Suprapubic skin (tissue), 4 donors: ENCODE measurements at regions not wholly inside any gene's neighbourhood (a gene's known extent, or its start where the extent isn't known, plus 50 kb on each side); places are given as distances from the start of the nearest gene placed in this dataset.

Experiments used
- DNase-seq, 2 donors: peaks; one replicate each; pipeline ENCODE4 v3.0.0-alpha.2; 2019; ENCODE audit warnings: low spot score in 2 of 2
- H3K27ac ChIP-seq: fragments of 200-600 bp; sonication (generic); one replicate; pipeline ENCODE4 v1.5.1; 2019
- H3K27me3 ChIP-seq: fragments of 200-600 bp; sonication (generic); one replicate; pipeline ENCODE4 v1.5.1; 2019
- H3K36me3 ChIP-seq: fragments of 200-600 bp; sonication (generic); one replicate; pipeline ENCODE4 v1.5.1; 2019
- H3K4me1 ChIP-seq: fragments of 200-600 bp; sonication (generic); one replicate; pipeline ENCODE4 v1.5.1; 2019
- H3K4me3 ChIP-seq: fragments of 200-600 bp; sonication (generic); one replicate; pipeline ENCODE4 v1.5.1; 2019; ENCODE audit warnings: mild to moderate bottlenecking
- H3K9me3 ChIP-seq: fragments of 200-600 bp; sonication (generic); one replicate; pipeline ENCODE4 v1.5.1; 2019
- EP300 ChIP-seq: sonication (generic); formaldehyde crosslinking; IDR thresholded peaks from one replicate; pipeline ENCODE4 v1.6.1; 2017; ENCODE audit warnings: antibody characterized with exemption
- POLR2A ChIP-seq, 2 donors: fragments of 450-650 bp; IDR thresholded peaks; one replicate each; pipeline ENCODE4 v1.6.1; 2017; ENCODE audit warnings: antibody characterized with exemption in 2 of 2, mild to moderate bottlenecking in 2 of 2, moderate library complexity in 2 of 2
- POLR2AphosphoS5 ChIP-seq, 3 donors: sonication (generic); formaldehyde crosslinking; IDR thresholded peaks; one replicate each; pipeline ENCODE4 v1.6.1; 2017; ENCODE audit warnings: antibody characterized with exemption in 3 of 3
- WGBS: methylation state at CpG from one replicate; pipeline ENCODE4 v1.1.5; 2018; 5-methylcytosine and 5-hydroxymethylcytosine counted together
- TF ChIP-seq, protein P1 (sequence below), 2 donors: fragments of 200-600 bp in 1 of 2; fragments of 450-650 bp in 1 of 2; sonication (generic) in 1 of 2; IDR thresholded peaks; one replicate each; pipeline ENCODE4 v1.5.1; 2016 to 2019; ENCODE audit warnings: antibody characterized with exemption in 2 of 2, mild to moderate bottlenecking in 1 of 2, moderate library complexity in 1 of 2

DNA sequence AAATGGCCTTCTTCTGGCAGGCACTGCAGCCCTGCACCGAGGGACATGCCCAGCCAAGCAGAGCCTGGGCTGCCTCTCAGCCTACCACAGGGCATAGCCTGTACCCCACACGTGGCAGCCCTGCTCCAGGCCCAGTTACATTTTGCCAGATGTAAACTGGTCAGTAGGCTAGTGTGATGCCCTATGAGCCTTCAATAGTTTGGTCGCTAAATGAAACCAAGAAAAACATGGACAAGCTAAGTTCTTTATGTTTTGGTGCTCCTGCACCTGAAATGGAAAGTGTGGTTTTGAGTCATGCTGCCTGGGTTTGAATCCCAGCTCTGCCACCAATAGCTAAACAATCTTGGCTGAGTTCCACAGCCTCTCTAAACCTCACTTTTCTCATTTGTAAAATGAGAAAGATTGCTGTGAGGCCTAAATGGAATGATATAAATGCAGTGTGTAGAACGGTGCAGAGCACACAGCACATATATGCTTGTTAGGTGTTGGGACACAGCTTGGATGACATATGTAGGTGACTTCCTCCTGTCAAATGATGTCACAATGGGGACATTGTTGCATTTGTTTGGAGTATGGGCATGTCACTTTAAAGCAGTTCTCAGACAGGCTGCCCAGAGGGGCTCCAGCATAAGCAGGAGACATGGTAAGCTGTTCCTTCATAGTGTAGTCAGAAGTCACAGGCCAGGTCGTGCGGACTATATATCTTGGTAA is 57.4 kb downstream of the ZBTB38 start:
- Histone ChIP-seq H3K27ac (peak overlapping the region; percentile 80), H3K36me3 (peaks cover 18% of the 10 kb centered on the region), H3K4me3 (no peak overlapping the region), H3K4me1 (peaks cover 23% of the 10 kb centered on the region), H3K9me3 (no peaks in the 10 kb centered on the region), H3K27me3 (no peaks in the 10 kb centered on the region)
- DNase-seq = no peak
- WGBS = 72% methylated on average over 6 of the region's 6 CpGs
- TF ChIP-seq, protein P1, sequence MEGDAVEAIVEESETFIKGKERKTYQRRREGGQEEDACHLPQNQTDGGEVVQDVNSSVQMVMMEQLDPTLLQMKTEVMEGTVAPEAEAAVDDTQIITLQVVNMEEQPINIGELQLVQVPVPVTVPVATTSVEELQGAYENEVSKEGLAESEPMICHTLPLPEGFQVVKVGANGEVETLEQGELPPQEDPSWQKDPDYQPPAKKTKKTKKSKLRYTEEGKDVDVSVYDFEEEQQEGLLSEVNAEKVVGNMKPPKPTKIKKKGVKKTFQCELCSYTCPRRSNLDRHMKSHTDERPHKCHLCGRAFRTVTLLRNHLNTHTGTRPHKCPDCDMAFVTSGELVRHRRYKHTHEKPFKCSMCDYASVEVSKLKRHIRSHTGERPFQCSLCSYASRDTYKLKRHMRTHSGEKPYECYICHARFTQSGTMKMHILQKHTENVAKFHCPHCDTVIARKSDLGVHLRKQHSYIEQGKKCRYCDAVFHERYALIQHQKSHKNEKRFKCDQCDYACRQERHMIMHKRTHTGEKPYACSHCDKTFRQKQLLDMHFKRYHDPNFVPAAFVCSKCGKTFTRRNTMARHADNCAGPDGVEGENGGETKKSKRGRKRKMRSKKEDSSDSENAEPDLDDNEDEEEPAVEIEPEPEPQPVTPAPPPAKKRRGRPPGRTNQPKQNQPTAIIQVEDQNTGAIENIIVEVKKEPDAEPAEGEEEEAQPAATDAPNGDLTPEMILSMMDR (IDR thresholded peaks at IDR 0.05) = no peak
- TF ChIP-seq POLR2A (IDR thresholded peaks at IDR 0.05) = no peak
- no peak for TF ChIP-seq EP300
- TF ChIP-seq POLR2AphosphoS5 (IDR thresholded peaks at IDR 0.05) = no peak

DNA sequence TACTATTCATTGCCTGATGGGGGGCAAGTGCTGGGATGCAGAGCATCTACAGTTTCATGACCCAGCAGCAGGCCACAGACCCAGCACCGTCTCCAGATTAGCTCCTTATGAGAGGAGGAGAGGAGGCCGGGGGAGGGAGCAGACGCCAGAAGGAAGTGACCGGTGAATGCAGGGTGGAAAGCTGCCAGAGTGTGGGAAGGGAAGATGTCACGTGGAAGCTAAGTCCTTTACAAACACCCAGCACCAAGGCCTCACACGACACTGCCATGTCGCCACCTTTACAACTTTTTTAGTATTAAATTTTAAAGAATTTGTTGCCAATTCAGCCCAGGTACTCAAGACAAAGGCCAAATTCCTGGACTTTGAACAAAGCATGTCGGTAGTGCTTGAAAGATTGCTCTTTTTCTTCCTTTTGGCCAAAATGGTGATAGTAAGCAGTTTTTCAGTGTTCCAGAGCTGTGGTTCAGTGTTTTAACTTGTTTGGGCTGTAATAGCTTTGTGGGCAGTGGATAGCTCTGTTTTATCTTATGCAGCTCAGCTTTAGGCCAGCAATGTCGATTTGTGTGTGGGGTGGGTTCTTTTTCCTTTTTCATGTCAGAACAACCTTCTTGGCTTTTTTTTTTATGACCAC is 58.2 kb downstream of the ZBTB38 start:
- DNase-seq = peak; percentile 80 to 87

DNA sequence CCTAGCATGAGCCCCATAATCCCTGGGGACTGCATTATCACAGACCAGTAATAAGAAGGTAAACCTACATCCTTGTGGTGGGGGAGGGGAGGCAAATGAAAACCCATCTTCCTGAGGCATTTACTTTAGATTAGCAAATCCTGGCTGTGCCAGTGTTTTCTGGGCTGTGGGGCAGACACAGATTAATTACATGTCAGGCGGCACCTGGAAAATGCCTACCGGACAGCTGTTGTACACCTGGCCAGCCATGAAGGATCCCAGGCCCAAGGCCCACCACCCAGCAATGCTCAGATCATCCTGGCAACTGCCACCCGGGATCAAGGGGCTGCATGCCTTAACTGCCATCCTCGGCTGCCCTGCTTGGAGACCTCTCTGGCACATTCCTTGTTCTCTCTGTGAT is 59.1 kb upstream of the RASA2 start:
- H3K4me3 ChIP-seq = no peak overlapping the region
- WGBS = 91% methylated on average over 4 of the region's 4 CpGs
- no peaks in the 10 kb centered on the region for H3K9me3 ChIP-seq
- H3K27ac ChIP-seq = peak overlapping the region; percentile 18
- no peak for TF ChIP-seq EP300
- no peak for TF ChIP-seq POLR2A (IDR thresholded peaks at IDR 0.05)
- TF ChIP-seq, protein P1 (IDR thresholded peaks at IDR 0.05) = no peak
- no peak for TF ChIP-seq POLR2AphosphoS5 (IDR thresholded peaks at IDR 0.05)
- H3K36me3 ChIP-seq = peaks cover 18% of the 10 kb centered on the region
- H3K4me1 ChIP-seq = peaks cover 29% of the 10 kb centered on the region
- no peak for DNase-seq
- no peaks in the 10 kb centered on the region for H3K27me3 ChIP-seq

More for the DNA sequence above, 58.2 kb downstream of the ZBTB38 start:
- 33% methylated on average over 9 of the region's 9 CpGs for WGBS
- peak overlapping the region; percentile 80 for H3K27ac ChIP-seq
- TF ChIP-seq, protein P1 (IDR thresholded peaks at IDR 0.05) = no peak
- TF ChIP-seq EP300 (no peak), POLR2A (IDR thresholded peaks at IDR 0.05) (no peak), POLR2AphosphoS5 (IDR thresholded peaks at IDR 0.05) (no peak)
- peaks cover 18% of the 10 kb centered on the region for H3K36me3 ChIP-seq
- H3K27me3 ChIP-seq = no peaks in the 10 kb centered on the region
- no peak overlapping the region for H3K4me3 ChIP-seq
- no peaks in the 10 kb centered on the region for H3K9me3 ChIP-seq
- peaks cover 23% of the 10 kb centered on the region for H3K4me1 ChIP-seq

GRCh38 chr3:141429371-141430035 is 57.3 kb upstream of the RASA2 start:
- no peak for DNase-seq
- no peak overlapping the region for H3K4me3 ChIP-seq
- TF ChIP-seq POLR2AphosphoS5 (IDR thresholded peaks at IDR 0.05) = no peak
- TF ChIP-seq, protein P1 (IDR thresholded peaks at IDR 0.05) = no peak
- TF ChIP-seq EP300 = no peak
- no peak for TF ChIP-seq POLR2A (IDR thresholded peaks at IDR 0.05)
- peaks cover 18% of the 10 kb centered on the region for H3K36me3 ChIP-seq
- no peak overlapping the region for H3K27ac ChIP-seq
- no peaks in the 10 kb centered on the region for H3K9me3 ChIP-seq
- H3K27me3 ChIP-seq = no peaks in the 10 kb centered on the region
- H3K4me1 ChIP-seq = peaks cover 37% of the 10 kb centered on the region
- WGBS = 84% methylated on average over 17 of the region's 18 CpGs

DNA sequence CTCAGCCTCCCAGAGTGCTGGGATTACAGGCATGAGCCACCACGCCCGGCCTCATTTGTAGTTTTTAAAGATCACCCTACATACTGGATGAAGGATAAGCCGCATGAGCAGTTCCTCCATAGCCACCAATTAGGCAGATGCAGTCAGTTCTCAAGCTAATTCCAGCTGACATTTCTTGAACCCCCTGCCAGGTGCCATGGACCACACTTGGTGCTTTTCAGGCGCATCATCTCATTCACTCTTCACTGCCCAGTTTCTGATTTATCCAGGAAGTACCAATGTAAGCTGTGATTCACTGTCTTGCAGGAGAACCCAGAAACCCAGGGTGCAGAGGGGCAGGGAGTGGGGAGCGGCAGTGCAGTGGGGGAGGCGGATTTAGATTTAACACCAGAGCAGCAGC is 56.5 kb upstream of the RASA2 start:
- Histone ChIP-seq H3K36me3 (peaks cover 18% of the 10 kb centered on the region), H3K9me3 (no peaks in the 10 kb centered on the region), H3K4me3 (no peak overlapping the region), H3K27me3 (no peaks in the 10 kb centered on the region), H3K27ac (no peak overlapping the region), H3K4me1 (peaks cover 37% of the 10 kb centered on the region)
- 98% methylated on average over 6 of the region's 6 CpGs for WGBS
- no peak for TF ChIP-seq POLR2A (IDR thresholded peaks at IDR 0.05)
- no peak for TF ChIP-seq EP300
- DNase-seq = no peak
